SKM-1 treated with dmso at 0.1 percent for 144 hours (cell line): ENCODE measurements at regions not wholly inside any gene's neighbourhood (a gene's known extent, or its start where the extent isn't known, plus 50 kb on each side); places are given as distances from the start of the nearest gene placed in this dataset.
"Not testable (repeated sequence)": the region's sequence is repeated elsewhere in the genome, so short reads cannot be mapped to it uniquely, and the experiment has no call there.

Experiments
- DNase-seq: peaks from one replicate; lab custom pipeline; 2025; ENCODE audit not compliant: unreplicated experiment; lab: John Stamatoyannopoulos, UW

DNA sequence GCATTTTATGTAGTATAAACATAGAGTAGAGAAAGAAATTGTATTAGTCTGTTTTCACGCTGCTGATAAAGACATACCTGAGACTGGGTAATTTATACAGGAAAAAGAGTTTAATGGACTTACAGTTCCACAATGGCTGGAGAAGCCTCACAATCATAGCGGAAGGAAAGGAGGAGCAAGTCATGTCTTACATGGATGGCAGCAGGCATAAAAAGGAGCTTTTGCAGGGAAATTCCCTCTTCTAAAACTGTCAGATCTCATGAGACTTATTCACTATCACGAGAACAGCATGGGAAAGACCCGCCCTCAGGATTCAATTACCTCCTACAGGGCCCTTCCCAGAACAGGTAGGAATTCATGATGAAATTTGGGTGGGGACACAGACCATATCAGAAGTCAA lies 98.1 kb downstream of the ARRDC3 start:
- DNase-seq: not testable (repeated sequence)

DNA sequence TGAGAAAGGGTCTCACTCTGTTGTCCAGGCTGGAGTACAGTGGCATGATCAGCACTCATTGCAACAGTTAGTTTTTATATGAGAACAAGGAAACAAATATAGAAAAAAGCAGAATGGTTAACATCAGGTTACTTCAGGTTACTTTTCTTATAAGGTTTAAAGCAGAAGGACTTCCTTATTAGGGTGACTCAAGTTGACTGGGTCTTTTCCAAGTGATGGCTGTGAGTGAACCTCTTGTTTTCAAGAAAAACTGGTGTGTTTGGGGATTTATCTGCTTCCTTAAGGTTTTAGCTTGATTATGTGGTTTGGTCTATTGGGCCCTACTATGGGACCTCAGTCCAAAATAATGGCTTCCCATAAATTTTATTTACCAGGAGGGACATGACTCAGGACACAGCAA lies 99.2 kb downstream of the ARRDC3 start:
- no peak for DNase-seq

DNA sequence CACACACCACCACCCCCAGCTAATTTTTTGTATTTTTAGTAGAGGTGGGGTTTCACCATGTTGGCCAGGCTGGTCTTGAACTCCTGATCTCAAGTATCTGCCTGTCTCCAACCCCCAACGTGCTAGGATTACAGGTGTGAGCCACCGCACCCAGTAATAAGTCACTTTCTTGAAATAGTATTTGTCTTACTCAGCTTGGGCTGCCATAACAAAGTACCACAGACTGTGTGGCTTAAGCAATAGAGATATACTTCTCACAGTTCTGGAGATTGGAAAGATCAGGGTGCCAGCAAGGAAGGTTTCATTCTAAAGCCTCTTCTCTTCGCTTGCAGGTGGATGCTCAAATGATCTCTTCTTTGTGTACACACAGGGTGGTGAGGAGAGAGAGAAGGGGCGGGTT lies 99.8 kb downstream of the ARRDC3 start:
- no peak for DNase-seq

DNA sequence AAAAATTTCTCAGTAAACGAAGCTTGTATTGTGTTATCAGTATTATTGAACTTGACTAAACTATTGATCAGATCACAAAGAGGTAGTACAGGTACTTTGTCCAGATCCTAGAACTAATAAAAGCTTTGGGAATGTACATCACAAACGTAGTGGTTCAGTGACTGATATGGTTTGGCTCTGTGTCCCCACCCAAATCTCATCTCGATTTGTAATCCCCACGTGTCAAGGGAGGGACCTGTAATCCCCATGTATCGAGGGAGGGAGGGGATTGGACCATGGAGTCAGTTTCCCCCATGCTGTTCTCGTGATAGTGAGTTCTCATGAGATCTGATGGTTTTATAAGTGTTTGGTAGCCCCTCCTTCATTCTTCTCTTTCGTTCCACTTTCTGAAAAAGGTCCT lies 100.9 kb downstream of the ARRDC3 start:
- DNase-seq: no peak

DNA sequence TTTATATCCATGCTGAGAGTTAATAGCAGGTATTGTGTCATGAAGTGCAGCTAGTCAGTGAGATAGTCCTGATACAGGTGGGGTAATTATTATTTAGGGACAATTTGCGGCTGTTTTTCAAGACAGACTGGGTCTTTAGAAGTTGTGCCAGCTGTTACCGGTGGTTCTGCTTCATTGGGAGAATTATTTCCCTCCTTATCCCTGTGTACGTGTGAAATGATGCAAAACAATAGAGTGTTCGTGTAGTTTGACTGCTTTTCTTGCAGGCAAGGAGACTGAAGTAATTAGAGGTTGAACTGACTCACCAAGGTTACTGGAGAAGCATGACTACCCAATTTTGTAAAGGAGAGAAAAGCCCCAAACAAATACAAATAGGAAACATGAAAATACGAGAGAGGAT lies 101.7 kb downstream of the ARRDC3 start:
- no peak for DNase-seq

DNA sequence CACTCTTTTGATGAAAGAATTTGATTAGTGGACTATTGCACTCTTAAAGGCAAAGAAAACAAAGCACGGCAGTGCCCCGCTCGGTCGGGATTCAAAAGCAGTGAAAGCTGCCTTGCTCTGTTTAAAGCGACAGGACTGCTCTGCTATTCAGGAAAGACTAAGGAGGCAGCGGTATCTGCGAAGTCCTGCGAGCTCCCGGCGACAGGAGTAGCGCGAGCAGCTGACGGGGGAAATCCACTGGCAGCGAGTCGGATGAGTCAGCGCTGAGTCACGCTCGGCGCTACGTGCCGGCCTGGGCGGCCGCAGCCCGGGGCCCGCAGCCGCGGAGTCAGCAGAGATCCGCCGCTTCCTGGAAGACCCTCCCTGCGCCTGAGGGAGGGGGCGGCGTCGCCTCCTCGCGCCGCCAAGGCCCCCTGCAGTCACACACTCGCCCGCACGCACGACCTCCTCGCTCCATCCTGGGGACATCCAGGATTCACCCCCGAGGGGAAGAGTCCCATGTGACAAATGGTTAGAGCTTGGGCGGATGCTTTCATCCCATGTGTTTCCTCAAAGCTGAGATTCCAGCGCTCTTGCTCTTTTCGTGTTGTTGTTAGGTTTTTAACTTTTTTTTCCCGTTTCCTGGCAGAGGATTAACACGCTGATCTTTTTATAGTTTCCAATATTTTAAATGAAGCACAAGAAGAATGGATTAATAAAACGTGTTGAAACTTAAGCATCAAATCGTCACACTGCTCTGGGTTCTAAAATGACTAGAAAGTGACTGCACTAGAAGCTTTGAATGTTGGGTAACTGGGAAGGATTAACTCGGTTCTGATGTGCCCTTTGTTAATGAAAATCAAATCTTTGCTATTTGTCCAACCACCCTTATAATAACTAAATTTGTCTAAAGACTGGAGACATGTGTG lies 102.5 kb downstream of the ARRDC3 start:
- DNase-seq: peak; percentile 70

DNA sequence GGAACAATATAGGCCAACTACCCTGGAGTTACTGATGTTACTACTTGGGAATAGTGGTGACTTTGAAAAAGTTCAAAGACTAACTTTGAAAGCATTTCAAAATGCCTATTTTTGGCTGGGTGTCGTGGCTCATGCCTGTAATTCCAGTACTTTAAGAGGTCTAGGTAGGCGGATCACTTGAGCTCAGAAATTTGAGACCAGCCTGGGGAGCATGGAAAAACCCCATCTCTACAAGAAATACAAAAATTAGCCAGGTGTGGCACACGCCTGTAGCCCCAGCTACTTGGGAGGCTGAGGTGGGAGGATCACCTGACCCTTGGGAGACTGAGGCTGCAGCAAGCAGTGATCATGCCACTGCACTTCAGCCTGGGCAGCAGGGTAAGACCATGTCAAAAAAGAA lies 105.3 kb downstream of the ARRDC3 start:
- no peak for DNase-seq

DNA sequence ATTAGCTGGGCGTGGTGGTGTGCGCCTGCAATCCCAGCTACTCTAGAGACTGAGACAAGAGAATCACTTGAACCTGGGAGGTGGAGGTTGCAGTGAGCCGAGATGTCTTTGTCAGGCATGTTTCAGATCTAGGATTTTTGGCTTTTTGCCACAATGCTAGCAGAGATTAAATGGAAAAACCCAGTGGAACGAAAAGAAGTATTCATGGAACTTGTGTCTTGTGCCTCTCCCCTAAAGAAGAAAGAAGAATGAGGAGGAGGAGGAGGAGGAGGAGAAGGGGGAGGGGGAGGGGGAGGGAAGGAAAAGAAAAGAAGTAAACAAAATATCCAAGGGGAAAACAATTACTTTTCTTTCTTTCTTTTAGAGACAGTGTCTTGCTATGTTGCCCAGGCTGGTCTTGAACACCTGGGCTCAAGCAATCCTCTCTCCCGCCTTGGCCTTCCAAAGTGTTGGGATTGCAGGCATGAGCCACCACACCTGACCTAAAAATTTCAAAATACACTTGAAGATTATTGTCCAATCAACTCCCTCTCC lies 106.0 kb downstream of the ARRDC3 start:
- DNase-seq: no peak

DNA sequence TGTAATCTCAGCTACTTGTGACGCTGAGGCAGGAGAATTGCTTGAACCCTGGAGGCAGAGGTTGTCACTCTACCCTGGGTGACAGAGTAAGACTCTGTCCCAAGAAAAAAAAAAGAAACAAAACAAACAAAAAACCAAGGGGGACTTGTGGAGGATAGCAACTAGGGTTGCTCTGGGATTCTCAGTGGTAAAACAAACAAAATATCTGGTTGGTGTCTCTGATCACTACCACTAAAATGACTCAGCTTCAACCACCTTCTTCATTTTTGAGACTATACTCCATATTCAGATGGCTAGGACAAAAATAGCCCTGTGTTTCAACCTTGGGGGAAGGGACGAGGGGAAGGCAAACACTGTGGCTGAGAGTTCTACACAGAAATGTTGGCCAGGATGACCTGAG lies 110.3 kb downstream of the ARRDC3 start:
- peak; percentile 28 for DNase-seq

DNA sequence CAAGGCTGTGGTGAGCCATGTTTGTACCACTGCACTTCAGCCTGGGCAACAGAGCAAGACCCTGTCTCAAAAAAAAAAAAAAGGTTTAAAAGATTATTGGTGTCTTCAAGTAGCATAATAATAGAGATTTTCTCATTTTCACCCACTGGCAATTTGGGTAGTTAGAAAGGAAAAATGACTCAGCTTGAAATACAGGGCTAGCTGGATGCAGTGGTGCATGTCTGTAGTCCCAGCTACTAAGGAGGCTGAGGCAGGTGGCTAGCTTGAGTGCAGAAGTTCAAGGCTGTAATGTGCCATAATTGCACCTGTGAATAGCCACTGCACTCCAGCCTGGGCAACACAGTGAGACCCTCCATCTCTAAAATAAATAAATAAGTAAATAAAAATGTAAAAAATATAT lies 111.1 kb downstream of the ARRDC3 start:
- DNase-seq: no peak

DNA sequence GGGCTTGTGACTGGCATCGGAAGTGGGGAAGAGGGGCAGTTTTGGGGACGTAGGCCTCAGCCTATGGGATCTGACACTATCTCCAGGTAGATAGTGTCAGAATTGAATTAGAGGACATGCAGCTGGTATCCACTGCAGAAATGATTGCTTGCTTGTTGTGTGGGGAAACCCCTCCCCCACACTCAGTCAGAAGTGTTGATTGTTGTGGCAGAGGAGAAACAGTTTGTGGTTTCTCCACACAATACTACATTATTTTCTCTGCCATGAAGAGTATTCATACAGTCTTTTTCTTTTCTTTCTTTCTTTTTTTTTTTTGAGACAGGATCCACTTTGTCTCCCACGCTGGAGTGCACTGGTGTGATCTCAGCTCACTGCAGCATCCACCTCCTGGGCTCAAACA lies 113.9 kb downstream of the ARRDC3 start:
- no peak for DNase-seq

DNA sequence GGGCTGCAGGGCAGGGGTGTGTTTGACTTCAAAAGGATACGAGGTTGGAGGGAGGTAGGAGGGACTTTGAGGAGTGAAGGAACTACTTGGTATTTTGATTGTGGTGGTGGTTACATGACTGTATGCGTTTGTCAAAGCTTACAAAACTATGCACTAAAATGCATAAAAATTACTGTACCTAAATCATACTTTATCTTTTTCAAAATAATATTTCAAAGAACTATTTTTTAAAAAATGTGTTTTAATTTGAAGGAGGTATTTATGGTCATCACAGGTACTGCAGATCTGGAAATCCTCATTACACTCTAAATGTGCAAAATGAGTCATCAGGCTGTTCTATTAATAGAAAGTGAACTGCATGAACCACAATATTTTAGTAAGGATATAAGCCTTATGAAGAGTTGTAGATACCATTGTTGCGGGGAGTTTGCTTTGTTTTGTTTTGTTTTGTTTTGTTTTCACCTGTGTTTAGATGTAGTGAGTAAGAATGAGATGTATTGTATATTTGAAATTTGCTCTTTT lies 116.9 kb downstream of the ARRDC3 start:
- peak; percentile 16 for DNase-seq

DNA sequence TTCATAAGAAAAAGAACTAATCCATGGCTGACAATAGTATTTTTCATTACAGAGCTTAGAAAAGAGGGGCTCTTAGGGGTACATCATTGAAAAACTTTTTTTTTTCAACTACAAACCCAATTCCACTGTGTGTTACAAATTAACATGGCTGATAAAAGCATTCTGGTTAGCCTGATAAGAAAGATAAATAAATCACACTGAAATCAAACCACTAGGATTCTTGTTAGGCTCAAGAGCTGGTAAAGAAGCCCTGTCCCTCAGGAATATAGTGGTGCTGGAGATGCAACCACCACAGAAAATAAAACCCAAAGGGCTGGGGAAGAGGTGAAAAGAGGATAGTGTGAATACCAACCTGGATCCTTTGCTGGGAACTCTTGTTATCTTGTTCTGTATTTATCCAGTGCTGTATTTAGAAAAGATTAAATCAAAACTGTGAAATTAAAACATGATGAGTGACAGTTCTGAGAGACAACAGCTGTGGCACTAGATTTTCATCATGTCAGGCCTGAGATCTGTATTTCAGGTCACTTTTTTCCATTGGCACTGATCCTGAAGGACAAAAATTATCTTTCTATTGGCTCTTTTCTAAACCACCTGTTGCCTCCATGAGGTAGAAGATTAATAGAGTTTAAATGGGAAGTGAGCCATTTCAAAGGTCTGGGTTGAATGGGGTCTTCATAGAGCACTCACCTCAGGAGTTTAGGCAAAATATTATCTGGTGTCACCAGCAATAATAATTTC lies 118.6 kb downstream of the ARRDC3 start:
- DNase-seq: no peak

DNA sequence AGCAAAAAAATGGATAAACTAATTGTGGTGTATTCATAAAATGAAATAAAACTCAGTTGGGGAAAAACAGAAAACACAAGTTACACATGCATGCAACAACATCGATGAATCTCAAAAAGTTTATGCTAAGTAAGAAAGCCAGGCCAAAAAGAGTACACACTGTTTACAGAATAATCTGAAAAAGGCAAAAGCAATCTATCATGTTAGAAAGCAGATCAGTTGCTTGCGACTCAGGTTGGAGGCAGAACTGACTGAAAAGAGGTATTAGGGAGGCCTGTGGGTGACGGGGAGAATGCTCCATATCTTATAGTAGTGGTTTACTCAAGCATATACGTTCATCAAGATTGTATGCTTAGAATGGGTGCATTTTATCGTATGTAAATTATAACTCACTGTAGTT lies 119.2 kb downstream of the ARRDC3 start:
- DNase-seq: no peak

DNA sequence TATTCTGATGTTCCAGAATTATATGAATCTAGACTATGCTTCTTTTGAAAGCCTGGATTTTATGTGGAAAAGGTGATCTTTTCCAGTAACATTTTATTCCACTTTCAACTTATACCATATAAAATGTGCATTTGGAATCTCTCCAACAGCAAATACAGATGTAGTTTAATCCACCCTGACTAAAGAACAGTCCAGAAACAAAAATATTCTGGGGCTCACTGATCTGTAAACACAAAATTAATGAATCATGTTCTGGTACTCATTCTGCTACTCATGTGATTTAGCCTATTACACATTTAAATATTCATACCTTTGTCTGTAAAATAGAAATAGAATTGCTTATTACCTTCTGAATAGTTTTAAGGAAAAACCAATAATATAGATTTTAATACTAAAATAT lies 125.8 kb downstream of the ARRDC3 start:
- no peak for DNase-seq

DNA sequence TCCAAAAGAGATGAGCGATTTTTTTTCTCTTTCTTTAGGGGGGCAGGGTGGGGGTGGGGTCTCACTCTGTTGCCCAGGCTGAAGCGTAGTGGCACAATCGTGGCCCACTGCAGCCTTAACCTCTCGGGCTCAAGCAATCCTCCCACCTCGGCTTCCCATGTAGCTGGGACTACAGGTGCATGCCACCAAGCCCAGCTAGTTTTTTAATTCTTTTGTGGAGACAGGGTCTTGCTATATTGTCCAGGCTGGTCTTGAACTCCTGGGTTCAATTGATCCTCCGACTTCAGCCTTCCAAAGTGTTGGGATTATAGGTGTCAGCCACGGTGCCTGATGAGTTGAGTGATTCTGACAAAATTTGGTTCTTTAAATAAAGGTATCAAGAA lies 127.0 kb downstream of the ARRDC3 start:
- no peak for DNase-seq

DNA sequence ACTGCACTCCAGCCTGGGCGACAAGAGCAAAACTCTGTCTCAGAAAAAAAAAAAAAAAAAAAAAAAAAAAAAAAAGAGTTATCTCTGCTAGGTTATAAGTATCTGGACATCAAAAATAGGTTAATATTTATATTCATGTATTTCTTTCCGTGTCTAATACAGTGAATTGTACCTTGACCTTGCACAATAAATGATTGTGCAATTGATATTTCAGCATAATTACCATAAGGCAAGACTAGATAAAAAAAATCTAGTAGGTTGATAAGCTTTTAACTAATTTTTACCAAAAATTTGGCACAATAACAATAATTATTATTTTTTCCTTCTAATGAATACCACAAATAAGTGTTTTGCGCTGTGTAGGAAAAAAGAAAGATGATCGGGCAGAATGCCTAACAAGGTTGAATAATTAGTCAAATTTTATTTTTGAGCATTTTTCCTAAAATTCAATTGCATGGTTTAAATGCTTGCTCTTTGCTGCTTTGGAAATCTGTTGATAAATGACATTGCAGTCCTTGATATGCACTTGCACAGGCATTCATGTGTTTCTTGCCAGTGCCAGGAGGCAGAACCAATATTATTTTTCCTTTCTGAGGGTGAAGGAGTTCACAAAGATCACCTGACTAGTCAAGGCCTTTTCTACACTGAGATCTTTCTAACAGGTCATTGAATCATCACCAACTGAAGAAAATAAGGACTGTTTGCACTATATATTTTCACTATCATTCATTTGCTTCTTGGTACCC lies 127.5 kb downstream of the ARRDC3 start:
- DNase-seq: no peak

DNA sequence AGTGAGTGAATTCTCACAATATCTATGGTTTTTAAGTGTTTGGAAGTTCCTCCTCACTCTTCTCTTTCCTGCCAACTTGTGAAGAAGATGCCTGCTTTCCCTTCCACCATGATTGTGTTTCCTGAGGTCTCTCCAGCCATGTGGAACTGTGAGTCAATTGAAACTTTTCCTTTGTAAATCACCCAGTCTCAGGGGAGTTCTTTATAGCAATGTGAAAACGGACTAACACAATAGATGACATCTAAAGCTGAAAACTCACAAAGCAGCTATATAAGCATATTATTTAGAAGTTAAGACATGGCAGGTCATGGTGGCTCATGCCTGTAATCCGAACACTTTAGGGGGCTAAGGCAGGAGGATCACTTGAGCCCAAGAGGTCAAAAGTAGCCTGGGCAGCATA lies 130.2 kb downstream of the ARRDC3 start:
- DNase-seq: no peak

DNA sequence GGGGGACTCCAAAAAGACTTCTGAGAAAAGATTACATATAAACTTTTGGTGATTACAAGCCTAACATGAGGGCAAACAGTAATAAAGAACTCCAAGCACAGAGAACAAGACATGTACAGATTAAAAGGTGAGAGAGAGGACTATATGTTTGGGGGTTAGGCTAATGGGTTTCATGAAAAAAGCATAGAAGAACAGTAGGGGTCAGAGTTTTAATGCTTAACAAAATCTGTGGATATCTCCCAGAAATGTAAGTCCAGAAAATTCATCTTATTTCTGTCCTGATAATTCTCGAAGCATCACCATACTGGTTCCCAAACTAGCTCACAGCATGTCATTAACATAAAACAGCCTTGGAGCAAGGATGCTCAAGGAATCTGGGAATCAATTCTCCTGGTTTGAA lies 137.2 kb downstream of the ARRDC3 start:
- no peak for DNase-seq

DNA sequence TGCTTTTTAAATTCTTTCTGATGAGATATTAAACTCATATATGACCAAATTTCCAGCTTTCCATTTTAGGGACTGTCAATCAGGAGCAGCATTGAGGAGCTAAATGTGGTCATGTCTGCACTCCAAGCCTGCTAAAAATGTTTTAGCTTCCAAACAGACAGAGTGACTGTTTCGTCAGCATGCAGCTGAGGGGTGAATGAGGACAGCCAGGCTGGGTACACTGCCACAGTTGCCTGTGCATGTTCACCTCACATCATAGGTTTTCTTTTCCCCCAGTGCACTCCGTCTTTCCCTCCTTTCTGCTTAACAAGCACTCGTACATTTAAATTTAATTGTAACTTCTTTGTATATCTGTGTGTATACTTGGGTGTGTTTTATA lies 138.1 kb downstream of the ARRDC3 start:
- DNase-seq: no peak

DNA sequence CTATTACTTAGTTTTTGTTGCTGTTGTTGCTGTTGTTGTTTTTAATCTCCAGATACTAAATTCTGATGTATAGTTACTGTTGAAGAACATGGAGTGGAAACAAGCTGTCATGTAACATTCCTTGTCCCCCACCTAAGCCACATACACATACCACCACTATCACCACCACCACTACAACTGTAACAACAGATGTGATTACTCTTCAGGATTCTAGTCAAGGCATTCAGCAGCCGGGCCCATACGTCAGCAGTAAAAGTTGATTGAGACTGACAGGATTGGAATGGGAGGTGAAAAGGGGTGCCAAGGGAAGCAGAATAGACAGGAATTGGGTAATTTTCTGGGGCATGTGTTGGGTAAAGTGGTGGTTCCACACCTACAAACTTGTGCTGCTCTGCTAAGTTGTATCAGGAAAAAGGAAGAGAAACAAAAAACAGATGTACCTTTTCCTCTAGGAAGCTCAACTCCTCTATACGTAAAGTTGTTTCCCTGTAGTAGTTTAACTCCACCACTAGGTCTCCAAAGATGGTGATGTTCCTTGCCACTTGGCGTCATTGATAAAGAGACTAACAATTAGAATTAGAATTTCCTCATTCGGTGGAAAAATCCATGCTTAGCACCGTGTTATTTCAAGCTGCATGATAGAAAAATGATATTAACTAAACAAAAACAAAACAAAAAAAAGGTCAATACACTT lies 138.6 kb downstream of the ARRDC3 start:
- DNase-seq: no peak
